ELF-1 (cell line): ENCODE measurements at regions not wholly inside any gene's neighbourhood (a gene's known extent, or its start where the extent isn't known, plus 50 kb on each side); places are given as distances from the start of the nearest gene placed in this dataset.

Source experiments
- DNase-seq: peaks from one replicate; pipeline ENCODE4 v3.0.0-alpha.2; 2016; ENCODE audit warnings: low read depth, low spot score

- no peak for DNase-seq
These were observed 326.1 kb upstream of the RTL1 start for GRCh38 chr14:101229666-101230065.

DNA sequence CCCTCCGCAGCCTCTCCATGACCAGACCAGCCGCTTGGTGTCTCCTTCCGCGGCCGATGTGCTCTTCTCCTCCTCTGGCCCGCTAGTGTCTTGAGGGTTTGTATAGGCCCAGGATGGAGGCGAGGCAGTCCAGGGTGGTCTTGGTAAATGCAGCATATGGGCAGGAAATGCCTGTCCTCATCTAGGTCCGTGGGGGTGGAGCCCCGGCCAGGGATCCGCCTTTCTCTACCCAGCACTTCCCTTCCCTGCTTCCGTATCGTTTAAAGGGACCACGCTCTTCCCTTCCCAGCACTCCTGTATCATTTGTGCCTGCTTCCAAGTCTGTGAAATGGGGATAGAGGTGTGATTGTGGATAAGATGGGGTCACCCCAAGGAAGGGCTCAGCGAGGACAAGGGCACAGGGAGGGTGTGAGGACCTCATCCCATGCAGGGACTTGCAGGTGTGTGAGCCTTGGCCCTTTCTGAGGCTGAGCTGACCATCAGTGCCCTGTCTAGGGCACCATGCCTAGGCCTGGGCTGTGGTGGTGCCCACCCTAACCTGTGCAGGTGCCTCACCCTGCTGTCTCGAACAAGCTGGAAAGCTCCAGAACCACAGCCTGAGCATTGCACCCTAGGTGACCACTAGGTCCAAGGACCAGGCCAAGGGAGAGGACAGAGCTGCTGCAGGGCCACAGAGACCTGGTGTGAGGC, 326.8 kb upstream of the RTL1 start:
- DNase-seq, result no peak

DNA sequence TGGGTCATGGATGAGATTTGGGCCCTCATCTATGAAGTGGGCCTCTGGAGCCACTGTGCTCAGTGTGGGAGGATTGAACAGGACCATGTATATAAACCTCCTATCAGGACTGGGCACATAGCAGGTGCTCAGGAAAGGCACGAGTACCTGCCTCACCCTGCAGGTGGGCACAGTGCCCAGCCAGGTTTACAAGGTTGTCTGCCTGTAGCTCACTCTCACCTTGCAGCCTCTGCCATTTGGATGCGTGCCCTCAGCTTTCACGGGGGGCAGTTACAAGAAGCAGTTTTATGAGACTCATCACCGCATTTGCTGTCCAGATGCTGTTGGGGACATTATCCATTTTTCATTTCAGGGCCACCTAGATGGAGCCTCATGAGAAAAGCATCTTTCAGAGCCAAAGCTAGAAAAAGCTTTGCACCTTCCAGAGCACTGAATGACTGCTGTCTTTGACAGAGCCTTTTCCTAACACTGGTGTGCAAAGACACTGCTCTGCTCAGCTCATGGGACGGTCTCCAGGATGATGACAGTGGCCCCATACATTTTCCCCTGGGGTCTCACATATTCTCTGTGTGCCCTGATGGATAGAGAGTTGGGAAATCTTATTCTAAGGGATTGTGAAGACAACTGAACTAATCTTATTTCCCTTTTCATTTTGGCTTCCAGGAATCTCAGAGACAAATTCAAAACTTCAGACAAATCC, 327.5 kb upstream of the RTL1 start:
- DNase-seq, result no peak

GRCh38 chr14:101231828-101232227, 328.3 kb upstream of the RTL1 start:
- no peak for DNase-seq

DNA sequence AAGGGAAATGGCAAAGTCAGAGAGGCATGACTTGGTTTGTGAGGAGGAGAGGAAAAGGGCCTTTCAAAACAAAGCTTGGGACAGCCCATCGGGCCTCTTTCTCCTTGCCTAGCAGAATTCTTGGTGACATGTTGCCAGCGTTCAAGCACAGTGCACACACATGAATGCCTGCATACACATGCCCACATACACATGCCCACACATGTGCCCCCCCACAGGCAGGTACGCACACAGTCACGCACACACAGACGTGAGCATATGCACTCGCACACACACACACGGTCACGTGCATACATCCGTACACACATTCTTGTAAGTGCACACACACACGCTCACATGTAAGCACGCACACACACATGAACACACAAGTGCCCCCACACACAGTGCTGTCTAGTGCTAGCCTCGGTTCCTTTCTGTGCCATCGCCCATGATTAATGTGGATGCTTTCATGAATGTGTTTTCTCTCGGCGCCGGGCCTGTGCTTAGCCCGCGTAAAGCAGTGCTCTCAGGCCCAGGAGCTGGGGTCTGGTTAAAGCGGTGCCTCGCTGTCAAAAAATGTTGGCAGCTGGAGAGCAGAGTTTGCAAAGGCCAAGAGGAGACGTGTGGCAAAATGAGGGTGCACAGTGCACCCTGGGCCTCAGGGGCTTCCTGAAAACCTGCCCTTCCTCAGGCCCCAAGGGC, 328.8 kb upstream of the DIO3 start:
- no peak for DNase-seq

DNA sequence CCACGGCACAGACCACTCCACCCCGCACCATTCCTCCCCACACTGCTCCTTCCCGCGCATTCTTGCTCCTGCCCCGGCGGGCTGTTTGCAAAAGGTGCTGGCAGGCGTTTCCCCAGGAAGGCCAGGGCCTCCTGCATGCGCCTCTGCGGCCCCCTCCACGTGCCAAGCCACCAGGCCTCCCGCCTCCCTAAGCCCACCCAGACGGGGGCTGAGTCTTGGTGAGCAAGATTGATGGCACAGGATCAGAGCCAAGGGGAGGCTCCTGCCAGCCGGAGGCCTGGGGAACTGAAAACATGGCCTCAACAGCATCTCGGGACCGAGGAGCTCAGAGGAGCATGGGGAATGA, 328.3 kb upstream of the DIO3 start:
- no peak for DNase-seq

GRCh38 chr14:101233391-101233790, 327.9 kb upstream of the DIO3 start:
- DNase-seq, result no peak

GRCh38 chr14:101233808-101234207, 327.5 kb upstream of the DIO3 start:
- no peak for DNase-seq

GRCh38 chr14:101234244-101234937, 326.9 kb upstream of the DIO3 start:
- no peak for DNase-seq

GRCh38 chr14:101234999-101235334, 326.3 kb upstream of the DIO3 start:
- DNase-seq, result no peak

DNA sequence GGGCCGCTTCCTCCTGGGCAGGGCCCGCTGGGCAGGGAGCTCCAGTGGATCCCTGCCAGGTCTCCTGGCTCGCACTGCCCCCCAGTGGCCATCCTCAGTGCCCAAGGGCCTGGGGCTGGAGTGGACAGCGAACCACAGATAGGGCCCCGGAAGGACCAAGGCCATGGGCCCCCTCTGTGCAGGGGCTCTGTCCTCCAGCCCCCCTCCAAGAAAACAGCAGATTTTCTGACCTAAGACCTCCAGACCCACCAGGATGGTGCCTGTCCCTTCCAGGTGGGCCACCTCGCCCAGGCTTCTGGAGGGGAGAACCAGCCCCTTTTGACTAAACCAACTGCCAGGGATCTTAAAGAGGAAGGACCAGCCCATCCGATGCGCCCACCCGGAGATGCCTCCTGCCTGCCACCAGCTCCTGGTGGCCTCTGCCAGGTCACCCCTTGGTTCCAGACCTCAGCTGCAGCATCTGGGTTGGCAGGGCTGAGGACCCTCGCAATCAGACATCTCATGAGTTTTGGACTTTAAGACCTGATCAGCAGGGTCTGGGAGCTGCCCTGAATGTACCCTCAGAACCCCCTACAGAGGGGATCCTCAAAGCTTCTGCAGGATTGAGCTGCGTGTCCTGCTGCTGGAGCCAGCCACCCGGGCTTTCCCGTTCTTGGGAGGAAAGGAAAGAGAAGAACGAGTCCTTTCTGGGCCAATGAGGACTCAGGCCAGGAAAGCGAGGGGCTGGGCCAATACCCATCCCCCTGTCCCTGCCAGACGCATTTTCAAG, 325.8 kb upstream of the DIO3 start:
- DNase-seq, result peak; percentile 71

DNA sequence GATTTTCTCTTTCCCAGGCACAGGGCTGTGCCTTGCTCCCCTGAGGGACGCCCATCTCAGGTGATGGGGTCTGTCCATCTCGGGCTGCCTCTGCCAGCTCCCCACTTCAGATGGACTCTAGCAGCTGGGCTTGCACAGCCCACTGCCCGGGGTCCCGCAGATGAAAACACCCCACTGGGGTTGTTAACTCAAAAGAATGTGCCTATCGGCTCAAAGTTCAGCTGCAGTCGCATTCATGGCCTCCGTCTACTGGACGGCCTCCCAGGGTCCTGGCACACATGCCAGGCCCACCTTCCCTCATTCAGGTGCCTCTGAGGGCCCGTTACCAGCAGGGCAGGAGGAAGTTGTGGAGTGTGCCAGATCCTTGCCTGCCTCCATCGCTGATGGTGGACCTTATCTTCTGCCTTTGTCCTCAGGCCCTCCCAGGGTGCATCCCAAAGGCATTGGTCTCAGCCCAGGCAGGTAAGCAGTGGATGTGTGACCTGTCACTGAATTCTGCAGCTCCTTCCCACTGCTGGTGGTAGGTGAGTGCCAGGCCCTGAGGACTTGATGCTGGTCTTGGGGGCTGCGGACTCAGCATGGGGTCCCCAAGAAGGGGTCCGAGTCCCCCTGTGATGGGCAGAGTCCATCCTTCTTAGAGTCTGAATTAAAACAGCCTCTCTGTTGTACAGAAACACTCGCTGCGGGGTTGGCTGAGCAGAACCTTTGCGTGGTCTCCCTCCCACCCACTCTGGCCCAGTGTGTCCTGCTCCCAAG, 324.6 kb upstream of the DIO3 start:
- no peak for DNase-seq

DNA sequence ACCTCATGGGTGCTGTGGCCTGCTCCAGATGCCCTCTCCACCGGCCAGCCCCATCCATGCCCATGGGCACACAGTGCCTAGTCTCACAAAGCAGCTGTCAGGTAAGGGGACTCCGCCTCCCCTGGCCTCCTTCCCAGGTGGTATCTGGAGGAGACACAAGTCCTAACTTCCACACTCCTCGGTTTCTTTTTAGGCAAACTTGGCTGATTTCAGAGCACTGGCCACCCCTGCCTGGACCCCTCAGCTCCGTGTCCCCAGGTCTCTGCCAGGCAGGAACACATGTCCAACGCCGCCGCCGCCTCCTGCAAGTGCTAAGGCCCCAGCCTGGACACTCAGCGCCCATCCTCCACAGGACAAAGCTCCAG, 324.1 kb upstream of the DIO3 start:
- DNase-seq, result no peak

DNA sequence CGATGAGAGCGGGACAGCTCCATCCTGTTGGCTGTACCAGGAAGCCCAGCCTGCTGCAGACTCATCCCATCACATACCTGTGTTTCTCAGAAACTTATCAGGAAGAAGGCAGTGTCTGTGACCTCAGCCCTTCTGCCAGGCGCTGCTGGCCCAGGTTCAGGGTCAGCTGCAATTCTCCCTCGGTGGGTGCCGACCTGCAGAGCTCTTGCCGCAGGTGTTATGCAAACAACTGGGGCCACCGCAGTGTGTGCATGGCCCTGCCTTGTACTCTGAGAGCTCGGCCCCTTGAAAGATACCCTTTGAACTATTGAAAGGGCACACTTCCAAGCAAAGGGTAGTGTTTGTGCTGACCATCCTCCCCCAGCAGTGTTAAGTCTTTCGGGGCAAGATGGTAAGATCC, 322.2 kb upstream of the DIO3 start:
- no peak for DNase-seq

DNA sequence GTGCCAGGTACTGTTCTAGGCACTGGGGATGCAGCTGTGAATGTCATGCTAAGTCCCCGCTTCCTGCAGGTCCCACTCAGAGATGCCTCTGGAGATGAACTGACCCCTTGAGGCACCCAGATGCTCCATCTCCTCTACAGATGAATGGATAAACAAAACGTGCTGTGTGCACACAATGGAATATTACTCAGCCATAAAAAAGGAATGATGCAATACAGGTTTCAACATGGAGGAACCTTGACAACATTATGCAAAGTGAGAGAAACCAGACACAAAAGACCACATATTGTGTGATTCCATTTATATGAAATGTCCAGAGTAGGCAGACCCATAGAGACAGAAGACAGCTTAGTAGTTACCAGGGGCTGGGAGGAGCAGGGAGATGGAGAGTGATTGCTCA, 320.1 kb upstream of the DIO3 start:
- no peak for DNase-seq

DNA sequence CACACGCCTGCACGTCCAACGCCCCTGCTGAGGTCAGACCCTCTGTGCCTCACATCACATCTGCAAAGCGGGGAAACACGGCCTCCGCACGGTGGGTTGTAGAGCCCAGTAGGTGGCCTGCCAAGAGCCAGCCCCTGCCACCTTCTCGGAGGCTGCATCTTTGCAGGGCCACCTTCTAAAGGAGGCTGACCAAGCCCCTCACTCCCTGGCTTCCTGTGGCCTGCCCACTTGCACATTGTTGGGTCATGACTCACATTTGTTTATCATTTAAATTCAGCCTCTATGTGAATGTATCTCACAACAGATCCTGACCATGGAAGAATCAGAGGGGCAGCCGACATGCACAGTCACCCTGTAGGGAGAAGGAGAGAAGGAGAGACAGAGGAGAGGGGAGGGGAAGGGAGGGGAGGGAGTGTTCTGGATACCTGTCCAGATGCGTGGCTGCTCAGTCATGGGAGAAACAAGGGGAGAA, 319.5 kb upstream of the DIO3 start:
- DNase-seq, result peak; percentile 57

GRCh38 chr14:101242442-101243385, 318.6 kb upstream of the DIO3 start:
- no peak for DNase-seq

DNA sequence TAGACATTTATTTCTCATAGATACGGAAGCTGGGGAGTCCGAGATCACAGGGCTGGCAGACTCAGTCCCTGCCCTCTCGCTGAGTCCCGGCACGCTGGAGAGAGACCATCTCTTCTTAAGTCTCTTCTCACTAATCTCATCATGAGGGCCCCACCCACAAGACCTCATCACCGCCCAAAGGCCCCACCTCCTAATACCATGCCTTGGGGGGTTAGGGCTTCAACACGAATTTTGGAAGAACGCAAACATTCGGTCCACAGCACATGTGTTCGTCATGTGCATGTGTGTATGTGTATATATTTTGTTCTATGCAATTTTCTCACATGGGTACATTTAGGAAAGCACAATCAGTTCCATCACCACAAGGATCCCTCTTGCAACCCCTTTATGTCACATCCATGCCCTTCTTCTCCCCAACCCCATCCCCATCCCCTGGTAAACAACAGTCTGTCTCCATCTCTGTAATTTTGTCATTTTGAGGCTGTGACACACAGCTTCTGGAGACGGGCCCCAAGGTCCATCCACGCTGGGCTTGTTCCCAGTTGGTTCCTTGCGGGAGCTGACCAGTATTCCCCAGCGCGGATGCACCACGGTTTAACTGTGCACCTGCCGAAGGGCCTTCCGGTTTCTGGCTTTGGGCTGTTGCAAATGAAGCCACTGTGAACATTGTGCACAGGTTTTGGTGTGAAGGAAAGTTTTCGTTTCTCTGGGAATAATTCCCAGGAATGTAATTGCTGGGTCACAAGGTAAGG, 317.5 kb upstream of the DIO3 start:
- DNase-seq, result no peak
